Glomerular endothelial cell (primary cell): ENCODE measurements at regions not wholly inside any gene's neighbourhood (a gene's known extent, or its start where the extent isn't known, plus 50 kb on each side); places are given as distances from the start of the nearest gene placed in this dataset.
"Not testable (repeated sequence)": the region's sequence is repeated elsewhere in the genome, so short reads cannot be mapped to it uniquely, and the experiment has no call there.

ENCODE experiments used
- DNase-seq: peaks from one replicate; pipeline ENCODE4 v3.0.0-alpha.2; 2011; ENCODE audit warnings: low read depth, low spot score; ENCODE audit errors: extremely low read depth

DNA sequence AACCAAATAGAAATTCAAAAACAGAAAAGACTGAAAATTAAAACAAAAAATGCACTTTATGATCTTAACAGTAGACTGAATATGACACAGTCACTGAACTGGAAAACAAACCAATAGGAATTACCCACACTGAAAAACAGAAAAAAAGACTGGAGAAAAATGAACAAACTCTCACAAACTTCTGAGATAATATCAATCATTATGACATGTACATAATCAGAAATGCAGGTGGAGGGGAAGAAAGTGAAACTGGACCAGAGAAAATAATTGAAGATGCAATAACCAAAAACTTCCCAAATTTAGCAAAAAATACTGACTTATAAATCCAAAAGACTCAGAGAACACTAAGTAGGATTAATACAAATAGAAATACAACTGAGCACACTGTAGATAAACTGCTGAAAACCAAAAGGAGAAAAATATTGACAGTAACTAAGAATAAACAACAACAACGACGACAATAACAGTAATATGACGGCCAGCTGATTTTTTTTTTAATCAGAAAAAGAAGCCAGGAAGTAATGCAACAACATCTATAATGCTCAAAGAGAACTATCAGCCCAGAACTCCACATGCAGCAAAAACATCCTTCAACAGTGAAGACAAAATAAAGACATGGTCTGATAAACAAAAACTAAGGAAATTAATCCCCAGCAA is 108.1 kb downstream of the ZFAND4 start:
- DNase-seq: no peak

GRCh38 chr10:45561952-45562351 is 110.6 kb downstream of the ZFAND4 start:
- no peak for DNase-seq

- no peak for DNase-seq
Observed at GRCh38 chr10:45560262-45560661, 112.3 kb downstream of the ZFAND4 start.

DNA sequence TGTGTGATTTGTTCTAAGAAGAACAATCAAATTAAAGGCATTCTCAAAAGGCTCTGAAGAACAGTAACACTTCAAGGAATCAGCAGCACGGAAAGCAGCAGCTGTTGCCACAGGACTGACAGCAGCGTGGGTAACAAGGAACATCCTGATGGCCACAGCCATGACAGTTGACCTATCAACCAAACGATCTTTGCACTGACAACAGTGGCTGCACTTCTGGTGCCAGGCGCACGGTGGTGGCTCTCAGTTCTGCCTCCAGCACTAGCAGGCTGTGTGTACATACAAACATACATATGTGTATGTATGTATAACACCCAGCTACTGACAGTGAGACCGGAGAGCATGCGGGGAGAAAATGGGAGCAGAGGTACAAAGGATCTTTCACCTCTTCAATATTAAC is 114.1 kb downstream of the ZFAND4 start:
- no peak for DNase-seq

GRCh38 chr10:45557275-45557905 is 115.2 kb downstream of the ZFAND4 start:
- peak; percentile 55 for DNase-seq

DNA sequence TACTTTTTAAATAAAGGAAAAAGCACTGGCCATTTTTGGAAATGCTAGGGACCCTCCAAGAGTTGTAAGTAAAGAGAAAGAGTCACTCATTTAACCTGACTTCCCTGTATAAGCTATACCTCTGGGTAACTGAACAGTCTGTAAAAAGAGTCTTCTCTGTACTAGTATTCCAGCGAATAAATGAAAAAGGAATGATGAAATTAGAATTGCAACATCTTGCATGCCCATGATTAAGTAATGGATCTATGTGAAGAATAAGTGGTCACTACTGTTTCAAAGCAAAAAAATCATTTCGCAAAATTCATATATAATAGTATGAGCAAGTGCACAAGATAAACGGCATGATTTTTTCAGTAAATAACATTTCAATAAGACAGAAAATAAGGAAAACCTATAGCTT is 116.8 kb downstream of the ZFAND4 start:
- DNase-seq: no peak

DNA sequence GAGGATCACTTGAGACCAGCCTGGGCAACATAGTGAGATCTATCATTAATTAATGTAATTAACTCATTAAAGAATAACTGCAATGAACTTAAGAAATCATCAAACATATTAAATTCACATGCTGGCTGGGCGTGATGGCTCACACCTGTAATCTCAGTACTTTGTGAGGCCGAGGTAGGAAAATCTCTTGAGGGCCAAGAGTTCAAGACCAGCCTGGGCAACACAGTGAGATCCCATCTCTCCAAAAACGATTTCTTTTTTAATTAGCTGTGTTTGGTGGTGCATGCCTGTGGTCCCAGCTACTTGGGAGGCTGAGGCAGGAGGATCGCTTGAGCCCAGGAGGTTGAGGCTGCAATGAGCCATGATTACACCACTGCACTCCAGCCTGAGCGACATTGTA is 117.2 kb downstream of the ZFAND4 start:
- not testable (repeated sequence) for DNase-seq

DNA sequence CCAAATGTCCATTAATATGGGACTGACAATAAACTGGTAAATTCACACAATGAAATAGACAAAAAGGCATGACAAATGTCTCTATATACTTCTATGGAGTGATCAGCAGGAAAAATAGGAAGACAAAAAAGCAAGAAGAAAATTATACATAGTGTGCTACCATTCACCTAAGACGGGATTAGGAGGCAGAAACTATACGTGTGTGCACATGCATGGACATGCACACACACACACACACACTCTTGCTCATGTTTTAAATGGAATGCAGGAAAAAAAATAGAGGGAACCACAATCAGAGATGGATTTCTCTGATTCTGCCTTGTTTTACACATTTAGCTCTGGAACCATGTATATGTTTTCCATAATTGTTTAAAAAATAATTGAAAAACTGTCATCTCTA is 119.0 kb downstream of the ZFAND4 start:
- no peak for DNase-seq

DNA sequence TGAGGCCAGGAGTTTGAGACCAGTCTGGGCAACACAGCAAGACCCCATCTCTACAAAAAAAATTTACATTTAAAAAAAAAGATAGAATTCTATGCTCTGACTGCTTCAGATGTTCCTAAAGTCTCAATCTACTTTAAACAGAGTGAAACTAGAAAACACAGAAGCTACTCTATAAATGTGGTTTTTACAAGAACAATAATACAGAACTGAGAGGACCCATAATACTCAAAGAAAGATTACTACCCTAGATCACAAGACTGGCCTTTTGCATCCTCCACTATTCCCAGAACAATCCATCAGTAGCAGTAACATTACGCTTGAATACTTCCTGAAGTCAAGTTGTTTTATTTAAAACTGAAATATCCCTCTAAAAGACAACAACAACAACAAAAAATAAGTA is 119.4 kb downstream of the ZFAND4 start:
- no peak for DNase-seq

DNA sequence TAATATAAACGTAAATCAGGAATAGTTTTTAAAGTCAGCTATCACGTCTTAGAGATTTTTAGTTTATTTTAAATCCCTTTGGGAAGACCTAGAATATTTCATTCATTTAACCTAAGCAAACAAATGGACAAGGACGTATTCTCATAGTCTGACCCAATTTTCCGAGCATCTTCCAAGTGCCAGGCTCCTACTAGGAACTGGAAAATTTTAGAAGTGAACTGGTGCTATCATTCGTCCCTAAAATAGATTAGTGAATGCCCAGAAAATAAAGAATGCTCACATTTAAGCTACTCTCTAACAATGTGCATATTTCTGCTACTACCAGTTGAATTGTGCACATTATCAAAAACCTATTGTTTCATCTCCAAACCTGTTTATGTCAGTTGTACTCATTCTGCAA is 120.1 kb downstream of the ZFAND4 start:
- no peak for DNase-seq

GRCh38 chr10:45550903-45551786 is 121.4 kb downstream of the ZFAND4 start:
- no peak for DNase-seq

GRCh38 chr10:45548068-45548467 is 124.5 kb downstream of the ZFAND4 start:
- no peak for DNase-seq

GRCh38 chr10:45547207-45547606 is 125.4 kb downstream of the ZFAND4 start:
- DNase-seq: no peak

GRCh38 chr10:45545150-45545549 is 127.4 kb downstream of the ZFAND4 start:
- no peak for DNase-seq

DNA sequence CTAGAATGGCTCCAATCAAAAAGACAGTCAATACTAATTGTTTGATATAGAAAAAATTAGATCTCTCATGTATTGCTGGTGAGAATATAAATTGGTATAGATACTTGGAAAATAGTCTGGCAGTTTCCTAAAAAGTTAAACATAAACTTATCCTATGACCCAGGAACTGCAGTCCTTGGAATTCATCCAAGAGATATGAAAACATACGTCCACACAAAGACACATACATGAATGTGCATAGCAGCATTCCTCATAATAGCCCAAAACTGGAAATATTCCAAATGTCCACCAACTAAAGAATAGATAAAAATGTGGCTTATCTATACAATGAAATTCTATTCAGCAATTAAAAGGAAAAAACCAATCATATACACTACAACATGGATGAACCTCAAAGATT is 128.4 kb downstream of the ZFAND4 start:
- no peak for DNase-seq

GRCh38 chr10:45541032-45541431 is 131.5 kb downstream of the ZFAND4 start:
- not testable (repeated sequence) for DNase-seq

DNA sequence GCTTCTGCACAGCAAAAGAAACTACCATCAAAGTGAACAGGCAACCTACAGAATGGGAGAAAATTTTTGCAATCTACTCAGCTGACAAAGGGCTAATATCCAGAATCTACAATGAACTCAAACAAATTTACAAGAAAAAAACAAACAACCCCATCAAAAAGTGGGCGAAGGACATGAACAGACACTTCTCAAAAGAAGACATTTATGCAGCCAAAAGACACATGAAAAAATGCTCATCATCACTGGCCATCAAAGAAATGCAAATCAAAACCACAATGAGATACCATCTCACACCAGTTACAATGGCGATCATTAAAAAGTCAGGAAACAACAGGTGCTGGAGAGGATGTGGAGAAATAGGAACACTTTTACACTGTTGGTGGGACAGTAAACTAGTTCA is 132.0 kb downstream of the ZFAND4 start:
- DNase-seq: not testable (repeated sequence)

GRCh38 chr10:45539569-45539968 is 133.0 kb downstream of the ZFAND4 start:
- not testable (repeated sequence) for DNase-seq

DNA sequence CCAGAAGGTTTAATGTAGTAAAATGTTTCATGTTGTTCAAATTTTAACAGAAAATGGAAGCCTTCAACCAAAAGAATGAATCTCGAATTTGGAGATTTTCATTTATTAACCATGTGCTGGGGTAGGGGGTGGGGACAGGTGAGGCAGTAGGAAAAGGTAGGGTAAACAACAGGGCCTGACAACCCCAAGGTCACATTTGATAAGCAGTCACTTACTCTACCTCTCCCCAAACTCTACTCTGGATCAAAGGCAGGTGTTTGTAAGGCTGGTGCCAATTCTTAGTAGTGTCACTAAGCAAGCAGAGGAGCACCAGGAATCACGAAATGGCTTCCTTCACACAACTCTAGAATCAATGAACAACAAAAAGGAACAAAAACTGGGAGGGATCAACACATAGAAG is 138.0 kb downstream of the ZFAND4 start:
- no peak for DNase-seq

GRCh38 chr10:45532480-45532879 is 140.1 kb downstream of the ZFAND4 start:
- no peak for DNase-seq

- DNase-seq: no peak
Observed at GRCh38 chr10:45526309-45526905, 146.2 kb downstream of the ZFAND4 start.
